ENCODE measurements at regions not wholly inside any gene's neighbourhood (a gene's known extent, or its start where the extent isn't known, plus 50 kb on each side); places are given as distances from the start of the nearest gene placed in this dataset.

DNA sequence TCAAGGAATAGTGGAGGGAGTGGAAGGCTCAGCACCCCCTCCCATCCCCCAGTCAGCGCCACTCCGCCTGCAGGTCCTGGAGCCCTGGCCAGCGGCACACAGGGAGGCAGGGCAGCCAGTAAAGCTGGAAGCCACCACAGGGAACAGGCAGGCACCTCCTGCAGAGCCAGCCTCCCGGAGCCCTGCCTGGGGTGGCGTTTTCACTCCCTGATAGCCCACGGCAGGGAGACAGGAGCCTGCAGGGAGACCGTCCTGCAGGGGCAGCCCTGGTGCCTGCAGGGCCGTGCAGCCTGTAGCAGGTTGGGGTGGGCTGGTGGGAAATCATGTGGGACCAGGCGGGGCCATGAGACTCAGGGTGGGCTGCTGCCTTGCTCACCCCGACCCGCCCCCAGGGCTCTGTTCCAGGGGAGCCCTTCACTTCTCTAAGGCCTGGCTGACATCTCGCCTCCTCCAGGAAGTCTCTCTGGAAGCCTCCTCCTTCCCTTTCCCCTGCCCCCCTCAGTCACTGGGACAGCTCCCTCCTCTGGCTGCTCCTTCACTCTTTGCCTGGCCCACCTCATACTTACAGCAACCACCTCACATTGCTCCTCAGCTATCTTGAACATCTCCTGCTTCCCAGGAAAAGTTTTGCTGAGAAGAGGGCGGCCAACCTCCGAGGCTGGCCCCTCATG is 221.0 kb downstream of the GLI2 start:
- H3K4me2 ChIP-seq (ENCODE audit: control insufficient read depth, insufficient read depth) = no peak overlapping the region
- no peaks in the 10 kb centered on the region for H3K79me2 ChIP-seq (ENCODE audit: control insufficient read depth, insufficient read depth, low read length)
- DNase-seq (ENCODE audit: low read depth, low spot score) (no peak), ATAC-seq (no peak), FAIRE-seq (no peak)
- intact Hi-C loops (cut with micrococcal nuclease; ENCODE audit: unreplicated experiment) (no loop called here), in situ Hi-C loops (cut with MboI) (no loop called here)
- WGBS (ENCODE audit: insufficient coverage, insufficient replicate concordance, low lambda C conversion rate, missing lambda C conversion rate) = 31% methylated on average over 14 of the region's 14 CpGs
- RAD21 ChIA-PET (ENCODE audit: unreplicated experiment) = no interaction called here
- BruUV-seq (replicated peaks) = no TSS peak
- CTCF ChIA-PET = no interaction called here
- H3K27ac ChIP-seq (ENCODE audit: control insufficient read depth, insufficient read depth) = no peak overlapping the region
- H3K36me3 ChIP-seq (ENCODE audit: control insufficient read depth in 2 of 2, insufficient read depth in 2 of 2, low read length in 1 of 2) = no peaks in the 10 kb centered on the region
- peaks cover 0 to 2% of the 10 kb centered on the region in 2 experiments; a peak in 2 of 4 replicates for H3K27me3 ChIP-seq (replicated peaks in 1 of 2; ENCODE audit: control insufficient read depth in 2 of 2, insufficient read depth in 2 of 2, low read length in 1 of 2)
- POLR2A ChIA-PET = no interaction called here
- no peaks in the 10 kb centered on the region for H3K9me3 ChIP-seq (replicated peaks; ENCODE audit: control insufficient read depth, insufficient read depth, low read length)
- no peak overlapping the region for H2AFZ ChIP-seq (ENCODE audit: control insufficient read depth, low read depth, low read length)
- H3K4me1 ChIP-seq (ENCODE audit: control insufficient read depth, insufficient read depth, low read length) = no peaks in the 10 kb centered on the region
- no peaks in the 10 kb centered on the region; the same call in 1 of the 2 replicates for H4K20me1 ChIP-seq (ENCODE audit: control insufficient read depth, insufficient read depth)
- H3K9ac ChIP-seq (ENCODE audit: control insufficient read depth, insufficient read depth, low read length) = no peak overlapping the region
- no peak overlapping the region for H3K4me3 ChIP-seq
- SMC1A ChIA-PET (ENCODE audit: uncharacterized antibody, unreplicated experiment) = no interaction called here
- TF ChIP-seq TCF7 (IDR thresholded peaks at IDR 0.05; ENCODE audit: borderline replicate concordance) = no peak
- no peak for TF ChIP-seq RCOR1 (conservative IDR thresholded peaks at IDR 0.05; ENCODE audit: low read depth, low read length)
- TF ChIP-seq, protein P1, sequence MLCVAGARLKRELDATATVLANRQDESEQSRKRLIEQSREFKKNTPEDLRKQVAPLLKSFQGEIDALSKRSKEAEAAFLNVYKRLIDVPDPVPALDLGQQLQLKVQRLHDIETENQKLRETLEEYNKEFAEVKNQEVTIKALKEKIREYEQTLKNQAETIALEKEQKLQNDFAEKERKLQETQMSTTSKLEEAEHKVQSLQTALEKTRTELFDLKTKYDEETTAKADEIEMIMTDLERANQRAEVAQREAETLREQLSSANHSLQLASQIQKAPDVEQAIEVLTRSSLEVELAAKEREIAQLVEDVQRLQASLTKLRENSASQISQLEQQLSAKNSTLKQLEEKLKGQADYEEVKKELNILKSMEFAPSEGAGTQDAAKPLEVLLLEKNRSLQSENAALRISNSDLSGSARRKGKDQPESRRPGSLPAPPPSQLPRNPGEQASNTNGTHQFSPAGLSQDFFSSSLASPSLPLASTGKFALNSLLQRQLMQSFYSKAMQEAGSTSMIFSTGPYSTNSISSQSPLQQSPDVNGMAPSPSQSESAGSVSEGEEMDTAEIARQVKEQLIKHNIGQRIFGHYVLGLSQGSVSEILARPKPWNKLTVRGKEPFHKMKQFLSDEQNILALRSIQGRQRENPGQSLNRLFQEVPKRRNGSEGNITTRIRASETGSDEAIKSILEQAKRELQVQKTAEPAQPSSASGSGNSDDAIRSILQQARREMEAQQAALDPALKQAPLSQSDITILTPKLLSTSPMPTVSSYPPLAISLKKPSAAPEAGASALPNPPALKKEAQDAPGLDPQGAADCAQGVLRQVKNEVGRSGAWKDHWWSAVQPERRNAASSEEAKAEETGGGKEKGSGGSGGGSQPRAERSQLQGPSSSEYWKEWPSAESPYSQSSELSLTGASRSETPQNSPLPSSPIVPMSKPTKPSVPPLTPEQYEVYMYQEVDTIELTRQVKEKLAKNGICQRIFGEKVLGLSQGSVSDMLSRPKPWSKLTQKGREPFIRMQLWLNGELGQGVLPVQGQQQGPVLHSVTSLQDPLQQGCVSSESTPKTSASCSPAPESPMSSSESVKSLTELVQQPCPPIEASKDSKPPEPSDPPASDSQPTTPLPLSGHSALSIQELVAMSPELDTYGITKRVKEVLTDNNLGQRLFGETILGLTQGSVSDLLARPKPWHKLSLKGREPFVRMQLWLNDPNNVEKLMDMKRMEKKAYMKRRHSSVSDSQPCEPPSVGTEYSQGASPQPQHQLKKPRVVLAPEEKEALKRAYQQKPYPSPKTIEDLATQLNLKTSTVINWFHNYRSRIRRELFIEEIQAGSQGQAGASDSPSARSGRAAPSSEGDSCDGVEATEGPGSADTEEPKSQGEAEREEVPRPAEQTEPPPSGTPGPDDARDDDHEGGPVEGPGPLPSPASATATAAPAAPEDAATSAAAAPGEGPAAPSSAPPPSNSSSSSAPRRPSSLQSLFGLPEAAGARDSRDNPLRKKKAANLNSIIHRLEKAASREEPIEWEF (IDR thresholded peaks at IDR 0.05; ENCODE audit: insufficient replicate concordance, low read depth, low read length) = no peak
- TF ChIP-seq, protein P2, sequence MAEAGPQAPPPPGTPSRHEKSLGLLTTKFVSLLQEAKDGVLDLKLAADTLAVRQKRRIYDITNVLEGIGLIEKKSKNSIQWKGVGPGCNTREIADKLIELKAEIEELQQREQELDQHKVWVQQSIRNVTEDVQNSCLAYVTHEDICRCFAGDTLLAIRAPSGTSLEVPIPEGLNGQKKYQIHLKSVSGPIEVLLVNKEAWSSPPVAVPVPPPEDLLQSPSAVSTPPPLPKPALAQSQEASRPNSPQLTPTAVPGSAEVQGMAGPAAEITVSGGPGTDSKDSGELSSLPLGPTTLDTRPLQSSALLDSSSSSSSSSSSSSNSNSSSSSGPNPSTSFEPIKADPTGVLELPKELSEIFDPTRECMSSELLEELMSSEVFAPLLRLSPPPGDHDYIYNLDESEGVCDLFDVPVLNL (IDR thresholded peaks at IDR 0.05; ENCODE audit: low read depth, low read length) = no peak
- no peak for TF ChIP-seq TCF3 (IDR thresholded peaks at IDR 0.05; ENCODE audit: borderline replicate concordance, insufficient read depth, low read depth, low read length)
- no peak for TF ChIP-seq RBBP5 (conservative IDR thresholded peaks at IDR 0.05)
- TF ChIP-seq, protein P3, sequence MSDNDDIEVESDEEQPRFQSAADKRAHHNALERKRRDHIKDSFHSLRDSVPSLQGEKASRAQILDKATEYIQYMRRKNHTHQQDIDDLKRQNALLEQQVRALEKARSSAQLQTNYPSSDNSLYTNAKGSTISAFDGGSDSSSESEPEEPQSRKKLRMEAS (IDR thresholded peaks at IDR 0.05; ENCODE audit: low read depth, low read length) = no peak
- TF ChIP-seq RUNX3 (IDR thresholded peaks at IDR 0.05; ENCODE audit: low read length) = no peak
- TF ChIP-seq STAT3 (IDR thresholded peaks at IDR 0.05; ENCODE audit: low read depth, low read length) = no peak
- no peak for TF ChIP-seq ZSCAN29 (IDR thresholded peaks at IDR 0.05)
- no peak for TF ChIP-seq HDAC2 (IDR thresholded peaks at IDR 0.05)
- TF ChIP-seq POLR2AphosphoS5 (IDR thresholded peaks at IDR 0.05; ENCODE audit: low read length) = no peak
- no peak for TF ChIP-seq CHD4 (IDR thresholded peaks at IDR 0.05)
- TF ChIP-seq BMI1 (IDR thresholded peaks at IDR 0.05; ENCODE audit: borderline replicate concordance) = no peak
- TF ChIP-seq CREB1 (IDR thresholded peaks at IDR 0.05; ENCODE audit: low read depth) = no peak
- TF ChIP-seq MYC (IDR thresholded peaks at IDR 0.05; ENCODE audit: insufficient read depth, insufficient read length, insufficient replicate concordance, low read length, severe bottlenecking) = no peak
- no peak for TF ChIP-seq EZH2 (IDR thresholded peaks at IDR 0.05; ENCODE audit: borderline replicate concordance, control insufficient read depth, low read depth, low read length)
